Lower lobe of right lung (tissue), 2 donors: ENCODE measurements at regions not wholly inside any gene's neighbourhood (a gene's known extent, or its start where the extent isn't known, plus 50 kb on each side); places are given as distances from the start of the nearest gene placed in this dataset.

Experiments used
- ATAC-seq, 2 donors: fragments of 200-7000 bp; cut with Tn5 transposase; one replicate each; pipeline ENCODE4 v1.9.1; 2020 to 2022; ENCODE audit warnings: mild to moderate bottlenecking in 2 of 2, moderate library complexity in 2 of 2
- DNase-seq: peaks from one replicate; pipeline ENCODE4 v3.0.0-alpha.2; 2020
- H3K27ac ChIP-seq: fragments of 200-600 bp; one replicate; pipeline ENCODE4 v1.8.0; 2022
- H3K27me3 ChIP-seq: fragments of 200-600 bp; one replicate; pipeline ENCODE4 v1.8.0; 2022; ENCODE audit warnings: low read depth
- H3K36me3 ChIP-seq: fragments of 200-600 bp; one replicate; pipeline ENCODE4 v1.8.0; 2022; ENCODE audit warnings: mild to moderate bottlenecking
- H3K4me1 ChIP-seq: fragments of 200-600 bp; one replicate; pipeline ENCODE4 v1.8.0; 2022
- H3K4me3 ChIP-seq: fragments of 200-600 bp; one replicate; pipeline ENCODE4 v1.8.0; 2022; ENCODE audit warnings: mild to moderate bottlenecking
- H3K9me3 ChIP-seq: fragments of 200-600 bp; one replicate; pipeline ENCODE4 v1.8.0; 2022
- intact Hi-C: fragments of 100-400 bp; cut with DNase I; formaldehyde crosslinking; loops from one replicate; pipeline ENCODE4 v1.11.0; 2022
- TF ChIP-seq, protein P1 (sequence below): fragments of 200-600 bp; IDR thresholded peaks from one replicate; pipeline ENCODE4 v1.8.0; 2022; ENCODE audit warnings: antibody characterized with exemption, mild to moderate bottlenecking
- donor health status: DM: no; HTN: yes; CAD: no; lungs with severe emphysema.

DNA sequence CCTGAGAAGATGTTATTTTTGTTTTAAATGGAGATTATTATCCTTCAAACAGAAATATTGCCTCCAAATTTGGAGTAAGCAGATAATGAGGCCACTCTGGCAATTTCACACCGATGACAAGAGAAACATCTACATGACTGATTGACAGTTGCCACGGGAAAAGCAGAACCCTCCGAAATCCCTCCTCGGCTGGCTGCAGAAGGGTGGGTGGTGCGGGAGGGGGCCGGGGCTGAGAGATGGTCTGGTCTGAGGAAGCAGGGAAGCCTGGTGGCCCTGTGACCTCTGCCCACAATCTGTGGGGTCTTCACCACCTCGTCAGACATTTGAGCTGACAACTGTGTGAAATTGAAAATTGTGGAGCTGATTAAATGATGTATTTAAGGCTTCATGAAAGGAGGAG lies 503.2 kb downstream of the MN1 start:
- Histone ChIP-seq H3K27ac (no peak overlapping the region), H3K4me3 (no peak overlapping the region), H3K9me3 (no peaks in the 10 kb centered on the region), H3K36me3 (no peaks in the 10 kb centered on the region), H3K27me3 (peaks cover 38% of the 10 kb centered on the region), H3K4me1 (no peaks in the 10 kb centered on the region)
- TF ChIP-seq, protein P1, sequence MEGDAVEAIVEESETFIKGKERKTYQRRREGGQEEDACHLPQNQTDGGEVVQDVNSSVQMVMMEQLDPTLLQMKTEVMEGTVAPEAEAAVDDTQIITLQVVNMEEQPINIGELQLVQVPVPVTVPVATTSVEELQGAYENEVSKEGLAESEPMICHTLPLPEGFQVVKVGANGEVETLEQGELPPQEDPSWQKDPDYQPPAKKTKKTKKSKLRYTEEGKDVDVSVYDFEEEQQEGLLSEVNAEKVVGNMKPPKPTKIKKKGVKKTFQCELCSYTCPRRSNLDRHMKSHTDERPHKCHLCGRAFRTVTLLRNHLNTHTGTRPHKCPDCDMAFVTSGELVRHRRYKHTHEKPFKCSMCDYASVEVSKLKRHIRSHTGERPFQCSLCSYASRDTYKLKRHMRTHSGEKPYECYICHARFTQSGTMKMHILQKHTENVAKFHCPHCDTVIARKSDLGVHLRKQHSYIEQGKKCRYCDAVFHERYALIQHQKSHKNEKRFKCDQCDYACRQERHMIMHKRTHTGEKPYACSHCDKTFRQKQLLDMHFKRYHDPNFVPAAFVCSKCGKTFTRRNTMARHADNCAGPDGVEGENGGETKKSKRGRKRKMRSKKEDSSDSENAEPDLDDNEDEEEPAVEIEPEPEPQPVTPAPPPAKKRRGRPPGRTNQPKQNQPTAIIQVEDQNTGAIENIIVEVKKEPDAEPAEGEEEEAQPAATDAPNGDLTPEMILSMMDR = no peak
- ATAC-seq (no peak), DNase-seq (no peak)
- intact Hi-C loops = no loop called here

DNA sequence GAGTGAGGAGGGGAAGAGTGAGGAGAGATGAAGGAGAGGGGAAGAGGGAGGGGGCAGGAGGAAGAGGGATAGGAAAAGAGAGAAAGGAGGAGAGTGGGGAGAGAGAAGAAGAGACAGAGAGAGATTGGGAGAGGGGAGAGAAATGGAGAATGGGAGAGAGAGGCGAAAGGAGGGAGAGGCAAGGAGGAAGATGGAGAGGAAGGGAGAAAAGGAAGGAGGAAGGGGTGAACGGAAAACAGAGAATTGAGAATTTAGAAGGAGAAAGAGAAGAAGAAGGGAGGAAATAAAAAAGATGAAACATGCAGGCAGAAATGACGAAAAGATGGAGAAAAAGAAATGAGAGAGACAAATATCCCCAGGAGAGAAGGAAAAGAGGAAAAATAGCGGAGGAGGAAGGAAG lies 502.8 kb downstream of the MN1 start:
- Histone ChIP-seq H3K9me3 (no peaks in the 10 kb centered on the region), H3K27me3 (peaks cover 38% of the 10 kb centered on the region), H3K4me3 (no peak overlapping the region), H3K4me1 (no peaks in the 10 kb centered on the region), H3K27ac (no peak overlapping the region), H3K36me3 (no peaks in the 10 kb centered on the region)
- TF ChIP-seq, protein P1 = no peak
- intact Hi-C loops = no loop called here
- ATAC-seq = no peak
- DNase-seq = no peak

DNA sequence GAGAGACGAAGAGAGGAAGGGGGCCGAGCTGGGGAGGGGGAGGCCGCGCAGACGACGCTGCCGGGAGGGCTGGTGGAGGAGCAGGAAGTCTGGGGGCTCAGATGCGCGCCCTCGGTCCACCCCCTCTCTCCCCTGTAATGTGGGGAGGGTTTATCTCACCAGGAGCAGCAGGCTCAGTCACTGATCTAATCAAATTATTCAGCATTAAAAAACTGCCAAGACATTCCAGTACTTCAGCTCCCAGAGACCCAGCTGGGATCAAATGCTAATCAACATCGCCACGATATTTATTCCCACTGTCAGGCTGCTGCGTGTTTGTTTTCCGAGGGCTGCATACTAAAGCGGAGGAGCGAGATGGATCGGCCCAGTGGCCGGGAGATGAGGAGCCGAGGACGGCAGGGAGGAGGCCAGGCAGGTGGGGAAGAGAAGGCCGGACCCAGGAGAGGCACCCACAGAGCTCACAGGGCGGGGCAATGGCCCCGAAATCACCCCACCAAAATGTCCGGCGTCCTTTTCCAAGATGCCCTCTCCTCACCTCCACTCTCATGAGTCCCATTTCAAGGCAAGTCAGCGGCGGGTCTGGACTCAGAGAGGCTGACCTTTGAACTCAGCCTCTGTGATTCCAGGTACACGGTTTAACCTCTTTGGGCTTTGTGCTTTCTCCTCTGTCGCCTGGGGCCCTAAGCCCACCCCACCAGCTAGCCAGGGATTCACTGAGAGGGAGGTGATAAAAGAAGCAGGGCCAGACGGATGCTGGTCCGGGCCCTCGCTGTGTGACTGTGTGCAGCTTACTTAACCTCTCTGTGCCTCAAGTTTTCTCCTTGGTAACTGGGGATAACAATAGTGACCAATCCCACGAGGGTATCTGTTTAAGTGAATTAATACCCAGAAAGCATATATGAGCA lies 502.1 kb downstream of the MN1 start:
- ATAC-seq = no peak
- H3K27ac ChIP-seq = no peak overlapping the region
- H3K4me3 ChIP-seq = no peak overlapping the region
- H3K4me1 ChIP-seq = no peaks in the 10 kb centered on the region
- H3K27me3 ChIP-seq = peaks cover 38% of the 10 kb centered on the region
- intact Hi-C loops = no loop called here
- no peaks in the 10 kb centered on the region for H3K9me3 ChIP-seq
- TF ChIP-seq, protein P1 = no peak
- no peaks in the 10 kb centered on the region for H3K36me3 ChIP-seq
- no peak for DNase-seq

DNA sequence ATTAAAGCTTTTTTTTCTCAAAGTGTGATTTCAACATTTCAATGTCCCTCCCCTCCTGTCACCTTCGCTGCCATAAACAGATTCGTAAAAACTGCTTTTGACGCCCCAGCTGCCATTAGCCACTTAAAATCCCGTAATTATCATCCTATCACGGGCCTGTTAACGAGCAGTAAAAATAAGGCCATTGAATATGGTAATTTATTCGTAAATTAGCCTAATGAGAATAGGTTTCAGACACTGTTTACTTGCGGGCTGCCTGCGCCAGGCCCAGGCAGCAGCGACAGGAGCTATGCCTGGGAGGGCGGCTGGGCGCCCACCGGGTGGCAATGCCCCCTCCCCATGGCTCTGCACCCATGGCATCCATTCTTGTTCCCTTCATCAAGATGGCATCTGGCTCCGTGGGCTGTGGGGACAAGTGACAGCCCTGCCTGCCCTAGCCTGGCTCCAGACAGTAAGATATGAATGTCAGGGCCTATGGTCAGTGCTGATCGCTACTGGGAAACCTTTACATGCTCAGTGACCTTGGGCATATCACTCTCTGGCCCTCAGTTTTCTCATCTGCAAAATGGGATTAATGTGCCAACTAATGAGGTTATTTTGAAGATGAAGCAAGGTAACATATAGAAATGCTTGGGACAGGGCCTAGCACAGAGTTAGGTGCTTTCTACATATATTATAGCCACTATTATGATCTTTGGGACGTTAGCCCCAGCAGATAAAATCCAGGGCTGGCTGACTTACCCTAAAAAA lies 500.8 kb downstream of the MN1 start:
- no peak overlapping the region for H3K27ac ChIP-seq
- ATAC-seq (no peak), DNase-seq (no peak)
- no peaks in the 10 kb centered on the region for H3K4me1 ChIP-seq
- TF ChIP-seq, protein P1 = no peak
- no peak overlapping the region for H3K4me3 ChIP-seq
- intact Hi-C loops = no loop called here
- no peaks in the 10 kb centered on the region for H3K36me3 ChIP-seq
- H3K27me3 ChIP-seq = peaks cover 38% of the 10 kb centered on the region
- H3K9me3 ChIP-seq = no peaks in the 10 kb centered on the region

DNA sequence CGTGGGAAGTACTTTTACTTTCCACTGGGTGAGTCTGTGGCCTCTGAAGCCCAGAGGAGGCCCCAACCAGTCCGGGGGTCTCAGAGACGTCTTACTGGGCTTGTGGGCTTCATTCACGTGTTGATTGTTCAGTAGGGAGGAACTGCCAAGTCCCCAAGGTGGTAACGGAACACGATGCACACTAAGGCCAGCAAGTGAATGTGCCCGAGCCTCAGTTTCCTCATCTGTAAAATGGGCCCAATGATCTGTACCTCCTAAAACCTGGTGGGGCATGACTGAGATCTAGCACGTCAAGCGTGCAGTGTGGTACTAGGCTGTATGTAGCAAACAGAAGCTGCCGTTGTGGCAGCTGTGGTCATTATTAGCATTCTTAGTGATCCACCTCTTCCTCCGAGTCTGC lies 499.1 kb downstream of the MN1 start:
- H3K4me1 ChIP-seq = no peaks in the 10 kb centered on the region
- intact Hi-C loops = no loop called here
- no peak for ATAC-seq
- TF ChIP-seq, protein P1 = no peak
- H3K9me3 ChIP-seq = no peaks in the 10 kb centered on the region
- H3K4me3 ChIP-seq = no peak overlapping the region
- no peaks in the 10 kb centered on the region for H3K36me3 ChIP-seq
- no peak overlapping the region for H3K27ac ChIP-seq
- no peak for DNase-seq
- peaks cover 26% of the 10 kb centered on the region for H3K27me3 ChIP-seq
